ENCODE measurements at regions not wholly inside any gene's neighbourhood (a gene's known extent, or its start where the extent isn't known, plus 50 kb on each side); places are given as distances from the start of the nearest gene placed in this dataset.

DNA sequence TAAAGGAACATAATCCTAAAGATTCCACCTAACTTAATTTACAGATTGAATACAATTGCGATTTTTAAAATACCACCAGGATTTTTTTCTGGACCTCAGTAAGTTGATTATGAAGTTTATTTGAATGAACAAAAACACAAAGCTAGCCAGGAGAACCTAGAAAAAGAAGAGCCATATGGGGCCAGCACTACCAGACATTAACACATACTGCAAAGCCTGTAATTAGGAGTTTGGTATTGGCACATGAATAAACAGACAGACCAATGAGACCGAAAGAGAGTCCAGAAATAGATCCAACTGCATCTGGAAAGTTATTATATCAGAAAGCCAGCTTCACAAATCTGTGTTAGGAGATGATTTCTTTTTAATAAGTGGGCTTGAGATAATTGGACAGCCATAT is 105.5 kb upstream of the CHST15 start:
- no peak overlapping the region for H3K14ac ChIP-seq (replicated peaks; ENCODE audit: low read depth, low read length)
- DNase-seq (no peak), ATAC-seq (ENCODE audit: low read depth) (no peak)
- no peak overlapping the region for H4K8ac ChIP-seq (ENCODE audit: low read depth in 2 of 2, low read length in 2 of 2)
- no peak for TF ChIP-seq RAD21 (IDR thresholded peaks at IDR 0.05; ENCODE audit: low read length)
- no peak for TF ChIP-seq SMC3 (IDR thresholded peaks at IDR 0.05; ENCODE audit: low read depth, low read length)
- no peak for TF ChIP-seq RCOR1 (IDR thresholded peaks at IDR 0.05; ENCODE audit: insufficient replicate concordance, low read length)
- no peak for TF ChIP-seq POLR2A (IDR thresholded peaks at IDR 0.05; ENCODE audit: low read depth, low read length)
- TF ChIP-seq RFX5 (IDR thresholded peaks at IDR 0.05; ENCODE audit: low read depth, low read length), result no peak
- TF ChIP-seq ELK1 (IDR thresholded peaks at IDR 0.05; ENCODE audit: borderline replicate concordance, low read depth, low read length), result no peak
- TF ChIP-seq, protein P1, sequence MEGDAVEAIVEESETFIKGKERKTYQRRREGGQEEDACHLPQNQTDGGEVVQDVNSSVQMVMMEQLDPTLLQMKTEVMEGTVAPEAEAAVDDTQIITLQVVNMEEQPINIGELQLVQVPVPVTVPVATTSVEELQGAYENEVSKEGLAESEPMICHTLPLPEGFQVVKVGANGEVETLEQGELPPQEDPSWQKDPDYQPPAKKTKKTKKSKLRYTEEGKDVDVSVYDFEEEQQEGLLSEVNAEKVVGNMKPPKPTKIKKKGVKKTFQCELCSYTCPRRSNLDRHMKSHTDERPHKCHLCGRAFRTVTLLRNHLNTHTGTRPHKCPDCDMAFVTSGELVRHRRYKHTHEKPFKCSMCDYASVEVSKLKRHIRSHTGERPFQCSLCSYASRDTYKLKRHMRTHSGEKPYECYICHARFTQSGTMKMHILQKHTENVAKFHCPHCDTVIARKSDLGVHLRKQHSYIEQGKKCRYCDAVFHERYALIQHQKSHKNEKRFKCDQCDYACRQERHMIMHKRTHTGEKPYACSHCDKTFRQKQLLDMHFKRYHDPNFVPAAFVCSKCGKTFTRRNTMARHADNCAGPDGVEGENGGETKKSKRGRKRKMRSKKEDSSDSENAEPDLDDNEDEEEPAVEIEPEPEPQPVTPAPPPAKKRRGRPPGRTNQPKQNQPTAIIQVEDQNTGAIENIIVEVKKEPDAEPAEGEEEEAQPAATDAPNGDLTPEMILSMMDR (conservative IDR thresholded peaks at IDR 0.05; ENCODE audit: low read depth, low read length), result no peak
- TF ChIP-seq FOS (IDR thresholded peaks at IDR 0.05; ENCODE audit: low read depth, low read length), result no peak
- TF ChIP-seq MAZ (IDR thresholded peaks at IDR 0.05; ENCODE audit: borderline replicate concordance, low read depth, low read length), result no peak
- TF ChIP-seq CEBPB (IDR thresholded peaks at IDR 0.05; ENCODE audit: low read depth, low read length), result no peak
- TF ChIP-seq BHLHE40 (IDR thresholded peaks at IDR 0.05; ENCODE audit: low read depth, low read length), result no peak
- no peak for TF ChIP-seq NFE2L2 (IDR thresholded peaks at IDR 0.05; ENCODE audit: low read depth, low read length)
- no peak for TF ChIP-seq USF2 (IDR thresholded peaks at IDR 0.05; ENCODE audit: low read depth, low read length)
- H2BK15ac ChIP-seq (ENCODE audit: low read depth, low read length), result no peak overlapping the region
- H4K91ac ChIP-seq (ENCODE audit: insufficient read depth, low read depth, low read length), result no peak overlapping the region
- H3K27ac ChIP-seq (ENCODE audit: insufficient read depth, low read length), result no peak overlapping the region
- no peaks in the 10 kb centered on the region for H3K36me3 ChIP-seq (ENCODE audit: control insufficient read depth, insufficient read depth, low read length)
- H2AK9ac ChIP-seq (replicated peaks; ENCODE audit: low read depth, low read length, poor library complexity), result no peak overlapping the region
- no peak overlapping the region for H3K18ac ChIP-seq (ENCODE audit: low read depth, low read length)
- intact Hi-C loops (cut with micrococcal nuclease) (no loop called here), in situ Hi-C loops (cut with MboI; ENCODE audit: low sequenced_read_pairs) (no loop called here), dilution Hi-C loops (cut with HindIII; ENCODE audit: low sequenced_read_pairs, unreplicated experiment) (no loop called here)
- H2AK5ac ChIP-seq (ENCODE audit: low read depth, low read length), result no peak overlapping the region
- WGBS, 2 experiments (ENCODE audit: extremely low coverage in 2 of 2, insufficient read length in 1 of 2), result no CpG with 5 or more reads among the region's 2 CpGs
- no peaks in the 10 kb centered on the region for H3K9me1 ChIP-seq (ENCODE audit: insufficient read depth, low read length)
- no peak overlapping the region for H2BK120ac ChIP-seq (ENCODE audit: low read depth, low read length)
- ChIA-PET CTCF (no interaction called here), POLR2A (ENCODE audit: unreplicated experiment) (no interaction called here)
- no peak overlapping the region for H3K4me2 ChIP-seq (ENCODE audit: low read depth, low read length)
- H3K27me3 ChIP-seq (ENCODE audit: control insufficient read depth, insufficient read depth, low read length), result no peaks in the 10 kb centered on the region
- H3K4me1 ChIP-seq (ENCODE audit: control insufficient read depth, insufficient read depth, low read length), result no peaks in the 10 kb centered on the region
- no peak overlapping the region for H3K56ac ChIP-seq (ENCODE audit: extremely low read depth, insufficient read depth, low read length)
- no peak overlapping the region for H2BK5ac ChIP-seq (ENCODE audit: low read depth, low read length, poor library complexity, severe bottlenecking)
- no peak overlapping the region for H3K23ac ChIP-seq (ENCODE audit: low read depth, low read length)
- no peak overlapping the region for H3K4ac ChIP-seq (ENCODE audit: low read depth, low read length)
- H2BK20ac ChIP-seq (ENCODE audit: low read depth, low read length), result no peak overlapping the region
- no peak overlapping the region for H3K9ac ChIP-seq (ENCODE audit: low read depth, low read length)
- no peaks in the 10 kb centered on the region for H4K20me1 ChIP-seq (ENCODE audit: insufficient read depth, low read length)
- no TSS peak for BruUV-seq (replicated peaks)
- H3K4me3 ChIP-seq (ENCODE audit: insufficient read depth, low read depth, low read length), result no peak overlapping the region
- no peaks in the 10 kb centered on the region for H3K79me1 ChIP-seq (ENCODE audit: low read depth in 1 of 2, low read length in 2 of 2)
- H3K9me3 ChIP-seq (ENCODE audit: control insufficient read depth, insufficient read depth, low read length), result peaks cover 5% of the 10 kb centered on the region; the same call in 1 of the 2 replicates
- H2AFZ ChIP-seq (replicated peaks; ENCODE audit: low read length, poor library complexity), result no peak overlapping the region
- no peak overlapping the region for H4K5ac ChIP-seq (ENCODE audit: low read depth, low read length)
